ENCODE measurements at regions not wholly inside any gene's neighbourhood (a gene's known extent, or its start where the extent isn't known, plus 50 kb on each side); places are given as distances from the start of the nearest gene placed in this dataset.
"Not testable (repeated sequence)": the region's sequence is repeated elsewhere in the genome, so short reads cannot be mapped to it uniquely, and the experiment has no call there.

- H3K4me3 ChIP-seq (ENCODE audit: control insufficient read depth, low read depth, low read length): no peak overlapping the region
- TF ChIP-seq CTCF (conservative IDR thresholded peaks at IDR 0.05; ENCODE audit: control insufficient read depth, insufficient read depth, low read depth, low read length): no peak
- no peak for DNase-seq (ENCODE audit: low read depth)
Observed at GRCh38 chr4:58871509-58871908, 1761.3 kb upstream of the IGFBP7 start.

- TF ChIP-seq CTCF (conservative IDR thresholded peaks at IDR 0.05; ENCODE audit: control insufficient read depth, insufficient read depth, low read depth, low read length): no peak
- DNase-seq (ENCODE audit: low read depth): no peak
- H3K4me3 ChIP-seq (ENCODE audit: control insufficient read depth, low read depth, low read length): no peak overlapping the region
Observed at GRCh38 chr4:58849026-58849425, 1738.8 kb upstream of the IGFBP7 start.

- no peak for DNase-seq (ENCODE audit: low read depth)
- no peak overlapping the region for H3K4me3 ChIP-seq (ENCODE audit: control insufficient read depth, low read depth, low read length)
- TF ChIP-seq CTCF (conservative IDR thresholded peaks at IDR 0.05; ENCODE audit: control insufficient read depth, insufficient read depth, low read depth, low read length): no peak
Observed at GRCh38 chr4:58843455-58843854, 1733.3 kb upstream of the IGFBP7 start.

GRCh38 chr4:58833126-58833525 lies 1722.9 kb upstream of the IGFBP7 start:
- TF ChIP-seq CTCF (conservative IDR thresholded peaks at IDR 0.05; ENCODE audit: control insufficient read depth, insufficient read depth, low read depth, low read length): no peak
- DNase-seq (ENCODE audit: low read depth): no peak

GRCh38 chr4:58825278-58825677 lies 1715.1 kb upstream of the IGFBP7 start:
- no peak for DNase-seq (ENCODE audit: low read depth)
- TF ChIP-seq CTCF (conservative IDR thresholded peaks at IDR 0.05; ENCODE audit: control insufficient read depth, insufficient read depth, low read depth, low read length): no peak
- H3K4me3 ChIP-seq (ENCODE audit: control insufficient read depth, low read depth, low read length): no peak overlapping the region

More at GRCh38 chr4:58833126-58833525, 1722.9 kb upstream of the IGFBP7 start:
- no peak overlapping the region for H3K4me3 ChIP-seq (ENCODE audit: control insufficient read depth, low read depth, low read length)

GRCh38 chr4:58818560-58818959 lies 1708.4 kb upstream of the IGFBP7 start:
- not testable (repeated sequence) for DNase-seq (ENCODE audit: low read depth); H3K4me3 ChIP-seq (ENCODE audit: control insufficient read depth, low read depth, low read length)

- no peak overlapping the region for H3K4me3 ChIP-seq (ENCODE audit: control insufficient read depth, low read depth, low read length)
- no peak for TF ChIP-seq CTCF (conservative IDR thresholded peaks at IDR 0.05; ENCODE audit: control insufficient read depth, insufficient read depth, low read depth, low read length)
- no peak for DNase-seq (ENCODE audit: low read depth)
Observed at GRCh38 chr4:58809948-58810347, 1699.8 kb upstream of the IGFBP7 start.
